GM23338 (cell line): ENCODE measurements at regions not wholly inside any gene's neighbourhood (a gene's known extent, or its start where the extent isn't known, plus 50 kb on each side); places are given as distances from the start of the nearest gene placed in this dataset.

Experiments used
- EZH2 ChIP-seq: fragments of 200-600 bp; sonication (generic); IDR thresholded peaks from one replicate; pipeline ENCODE4 v1.8.0; 2017; ENCODE audit warnings: antibody characterized with exemption, mild to moderate bottlenecking, low read depth; ENCODE audit not compliant: unreplicated experiment
- POLR2AphosphoS5 ChIP-seq: IDR thresholded peaks from 2 replicates; pipeline ENCODE4 v1.6.1; 2016; ENCODE audit warnings: antibody characterized with exemption, low read depth

DNA sequence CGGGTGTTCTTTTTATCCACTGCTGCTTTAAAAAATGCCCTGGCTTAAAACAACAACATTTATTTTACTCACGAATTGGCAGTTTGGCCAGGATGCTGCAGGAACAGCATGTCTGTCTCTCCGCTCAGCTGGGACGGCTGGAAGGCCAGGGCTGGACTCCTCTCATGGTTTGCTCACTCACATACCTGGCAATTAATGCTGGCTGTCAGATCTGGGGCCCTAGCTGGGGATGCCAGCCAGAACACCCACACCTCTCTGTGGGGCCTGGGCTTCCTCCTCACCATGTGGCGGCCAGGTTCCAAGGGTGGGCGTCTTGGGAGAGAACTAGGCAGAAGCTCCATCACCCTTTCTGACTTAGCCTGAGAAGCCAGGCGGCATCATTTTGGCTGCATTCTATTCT, 189.1 kb upstream of the IL12B start:
- TF ChIP-seq EZH2, result no peak
- no peak for TF ChIP-seq POLR2AphosphoS5
